GM12878 (cell line): ENCODE measurements at regions not wholly inside any gene's neighbourhood (a gene's known extent, or its start where the extent isn't known, plus 50 kb on each side); places are given as distances from the start of the nearest gene placed in this dataset.

Experiments used
- ATAC-seq: fragments of 200-7000 bp; cut with Tn5 transposase; 3 replicates; pipeline ENCODE4 v1.9.1; 2020; ENCODE audit warnings: mild to moderate bottlenecking, moderate library complexity
- BruUV-seq: library from RNA; stranded (reverse); fragments of 400-500 nt; replicated peaks from 2 replicates; lab custom pipeline; 2021; lab: Mats Ljungman, UMichigan
- CTCF ChIA-PET: fragments of 300-600 bp; sonication (Branson Sonifier 250); formaldehyde crosslinking; extraction: SDS; loops from one replicate; lab custom pipeline; 2021; ENCODE audit warnings: inconsistent platforms; lab: Yijun Ruan, JAX
- POLR2A ChIA-PET: fragments of 350-600 bp; formaldehyde crosslinking; extraction: SDS; loops from one replicate; lab custom pipeline; 2021; ENCODE audit warnings: inconsistent platforms; lab: Charles Lee
- RAD21 ChIA-PET: fragments of 300-600 bp; sonication (Branson Sonifier 250); formaldehyde crosslinking; loops from one replicate; lab custom pipeline; 2023; ENCODE audit warnings: antibody characterized with exemption; ENCODE audit not compliant: unreplicated experiment; lab: Charles Lee
- SMC1A ChIA-PET: fragments of 300-600 bp; sonication (Branson Sonifier 250); formaldehyde crosslinking; loops from one replicate; lab custom pipeline; 2023; ENCODE audit not compliant: unreplicated experiment, uncharacterized antibody; lab: Charles Lee
- DNase-seq: peaks from one replicate; pipeline ENCODE4 v3.0.0-alpha.2; 2011; ENCODE audit warnings: low read depth, low spot score
- FAIRE-seq: peaks from 3 replicates; lab custom pipeline; 2011; peaks lifted over from hg19 to GRCh38; lab: Jason Lieb, UNC
- H2AFZ ChIP-seq: 2 replicates; pipeline ENCODE4 v1.6.0; 2011; ENCODE audit warnings: low read depth, low read length, control low read depth; ENCODE audit not compliant: control insufficient read depth
- H3K27ac ChIP-seq: 2 replicates; pipeline ENCODE4 v1.5.1; 2011; ENCODE audit warnings: control low read depth; ENCODE audit not compliant: control insufficient read depth, insufficient read depth
- H3K27me3 ChIP-seq, 2 experiments: replicated peaks in 1 of 2; 2 replicates each; pipeline versions ENCODE4 v1.6.0 to v1.6.1; 2011; ENCODE audit warnings: low read length in 1 of 2; ENCODE audit not compliant: control insufficient read depth in 2 of 2, insufficient read depth in 2 of 2
- H3K36me3 ChIP-seq, 2 experiments: 2 replicates each; pipeline ENCODE4 v1.5.1; 2011; ENCODE audit warnings: low read length in 1 of 2; ENCODE audit not compliant: control insufficient read depth in 2 of 2, insufficient read depth in 2 of 2
- H3K4me1 ChIP-seq: 2 replicates; pipeline ENCODE4 v1.6.1; 2011; ENCODE audit warnings: mild to moderate bottlenecking, low read length, moderate library complexity, mixed read lengths; ENCODE audit not compliant: control insufficient read depth, insufficient read depth
- H3K4me2 ChIP-seq: 2 replicates; pipeline ENCODE4 v1.6.0; 2011; ENCODE audit warnings: control low read depth; ENCODE audit not compliant: control insufficient read depth, insufficient read depth
- H3K4me3 ChIP-seq: fragments of 200-600 bp; sonication (generic); 2 replicates; pipeline ENCODE4 v1.5.1; 2016
- H3K79me2 ChIP-seq: 2 replicates; pipeline ENCODE4 v1.6.0; 2011; ENCODE audit warnings: low read length; ENCODE audit not compliant: control insufficient read depth, insufficient read depth
- H3K9ac ChIP-seq: 2 replicates; pipeline ENCODE4 v1.8.0; 2011; ENCODE audit warnings: low read length, control low read depth, mixed read lengths; ENCODE audit not compliant: control insufficient read depth, insufficient read depth
- H3K9me3 ChIP-seq: replicated peaks from 3 replicates; pipeline ENCODE4 v1.5.1; 2011; ENCODE audit warnings: mild to moderate bottlenecking, low read length; ENCODE audit not compliant: control insufficient read depth, insufficient read depth
- H4K20me1 ChIP-seq: 2 replicates; pipeline ENCODE4 v1.6.0; 2011; ENCODE audit not compliant: control insufficient read depth, insufficient read depth
- ASH2L ChIP-seq: fragments of 300-600, 200-600 bp; sonication (generic); IDR thresholded peaks from 2 replicates; pipeline ENCODE4 v1.6.1; 2017; ENCODE audit warnings: low read depth, mild to moderate bottlenecking, borderline replicate concordance
- CBX5 ChIP-seq: sonication (generic); IDR thresholded peaks from 2 replicates; pipeline ENCODE4 v1.6.1; 2016; ENCODE audit warnings: low read depth, moderate library complexity, mild to moderate bottlenecking, inconsistent platforms
- E2F8 ChIP-seq: fragments of 450-650 bp; IDR thresholded peaks from 2 replicates; pipeline ENCODE4 v1.6.1; 2018; ENCODE audit warnings: mild to moderate bottlenecking, low read depth, moderate library complexity; ENCODE audit not compliant: partially characterized antibody
- E4F1 ChIP-seq: fragments of 450-650 bp; IDR thresholded peaks from 2 replicates; pipeline ENCODE4 v1.6.1; 2018; ENCODE audit warnings: borderline replicate concordance, mild to moderate bottlenecking; ENCODE audit not compliant: partially characterized antibody
- HDAC2 ChIP-seq: fragments of 200-600 bp; sonication (generic); IDR thresholded peaks from 2 replicates; pipeline ENCODE4 v1.6.1; 2017
- IKZF2 ChIP-seq, 2 experiments: fragments of 450-650 bp; IDR thresholded peaks; 2 replicates each; pipeline ENCODE4 v1.6.1; 2017; ENCODE audit warnings: mild to moderate bottlenecking in 2 of 2, moderate library complexity in 2 of 2
- IRF4 ChIP-seq: IDR thresholded peaks from 2 replicates; pipeline ENCODE4 v1.6.1; 2011; ENCODE audit warnings: low read depth, low read length
- MTA2 ChIP-seq: fragments of 450-650 bp; IDR thresholded peaks from 2 replicates; pipeline ENCODE4 v1.6.1; 2016; ENCODE audit warnings: low read depth, mild to moderate bottlenecking, moderate library complexity
- NFYB ChIP-seq: IDR thresholded peaks from 2 replicates; pipeline ENCODE4 v1.6.1; 2011; ENCODE audit warnings: low read depth, mild to moderate bottlenecking, low read length, improper control_type of control experiment, moderate library complexity; ENCODE audit not compliant: insufficient read depth
- PAX8 ChIP-seq: fragments of 450-650 bp; IDR thresholded peaks from 2 replicates; pipeline ENCODE4 v1.6.1; 2017; ENCODE audit warnings: mild to moderate bottlenecking, moderate library complexity
- POU2F2 ChIP-seq: IDR thresholded peaks from 3 replicates; pipeline ENCODE4 v1.6.1; 2011; ENCODE audit warnings: low read depth, mild to moderate bottlenecking, low read length, borderline replicate concordance
- RBBP5 ChIP-seq: fragments of 200-600 bp; sonication (generic); conservative IDR thresholded peaks from 2 replicates; pipeline ENCODE4 v1.6.1; 2016
- SMC3 ChIP-seq: IDR thresholded peaks from 2 replicates; pipeline ENCODE4 v1.6.1; 2011; ENCODE audit warnings: low read length, improper control_type of control experiment, borderline replicate concordance
- SP1 ChIP-seq: IDR thresholded peaks from one replicate; pipeline ENCODE4 v1.6.1; 2011; ENCODE audit warnings: low read depth, low read length
- SREBF1 ChIP-seq: IDR thresholded peaks from 2 replicates; pipeline ENCODE4 v1.6.1; 2012; ENCODE audit warnings: mild to moderate bottlenecking, low read length
- STAT3 ChIP-seq: IDR thresholded peaks from 2 replicates; pipeline ENCODE4 v1.6.1; 2011; ENCODE audit warnings: low read depth, low read length, improper control_type of control experiment
- TAF1 ChIP-seq: IDR thresholded peaks from 2 replicates; pipeline ENCODE4 v1.6.1; 2011; ENCODE audit warnings: mild to moderate bottlenecking, low read depth, low read length, borderline replicate concordance
- ZNF622 ChIP-seq: fragments of 450-650 bp; IDR thresholded peaks from 2 replicates; pipeline ENCODE4 v1.6.1; 2017; ENCODE audit warnings: mild to moderate bottlenecking, inconsistent platforms
- WGBS: methylation state at CpG from one replicate; pipeline ENCODE4 v1.1.6; 2016; ENCODE audit warnings: low lambda C conversion rate; ENCODE audit not compliant: insufficient replicate concordance, insufficient coverage; ENCODE audit errors: missing lambda C conversion rate; 5-methylcytosine and 5-hydroxymethylcytosine counted together
- in situ Hi-C: fragments of 300-500 bp; cut with MboI; formaldehyde crosslinking; loops from 9 replicates; pipeline ENCODE4 v1.14.3; 2018; ENCODE audit warnings: mixed read lengths
- intact Hi-C: fragments of 100-400 bp; cut with micrococcal nuclease; formaldehyde crosslinking; loops from one replicate; pipeline ENCODE4 v1.14.2; 2022; ENCODE audit not compliant: unreplicated experiment
- TF ChIP-seq, protein P1 (sequence below): fragments of 450-650 bp; IDR thresholded peaks from 2 replicates; pipeline ENCODE4 v1.6.1; 2017; ENCODE audit warnings: mild to moderate bottlenecking, low read depth, inconsistent platforms; ENCODE audit not compliant: poor library complexity, severe bottlenecking

- CTCF ChIA-PET = no interaction called here
- no peaks in the 10 kb centered on the region for H4K20me1 ChIP-seq
- peaks cover 4% of the 10 kb centered on the region for H3K9me3 ChIP-seq
- ATAC-seq (no peak), FAIRE-seq (no peak), DNase-seq (no peak)
- peaks cover 0 to 3% of the 10 kb centered on the region in 2 experiments; a peak in 1 of 4 replicates for H3K27me3 ChIP-seq
- no peaks in the 10 kb centered on the region for H3K79me2 ChIP-seq
- no peaks in the 10 kb centered on the region for H3K36me3 ChIP-seq
- POLR2A ChIA-PET = no interaction called here
- RAD21 ChIA-PET = no interaction called here
- H2AFZ ChIP-seq = no peak overlapping the region
- in situ Hi-C loops (no loop called here), intact Hi-C loops (no loop called here)
- no peak overlapping the region for H3K4me2 ChIP-seq
- H3K27ac ChIP-seq = no peak overlapping the region
- H3K4me1 ChIP-seq = no peaks in the 10 kb centered on the region
- BruUV-seq = no TSS peak
- H3K9ac ChIP-seq = no peak overlapping the region
- SMC1A ChIA-PET = no interaction called here
- TF ChIP-seq TAF1 (no peak), RBBP5 (no peak), E2F8 (no peak), CBX5 (no peak), E4F1 (no peak), IKZF2 (IDR thresholded peaks at IDR 0.05) (no peak), PAX8 (no peak), HDAC2 (no peak), ZNF622 (no peak), POU2F2 (no peak), STAT3 (no peak), SP1 (no peak), SREBF1 (no peak), MTA2 (no peak), NFYB (no peak), IRF4 (no peak), ASH2L (no peak), SMC3 (no peak)
- TF ChIP-seq, protein P1, sequence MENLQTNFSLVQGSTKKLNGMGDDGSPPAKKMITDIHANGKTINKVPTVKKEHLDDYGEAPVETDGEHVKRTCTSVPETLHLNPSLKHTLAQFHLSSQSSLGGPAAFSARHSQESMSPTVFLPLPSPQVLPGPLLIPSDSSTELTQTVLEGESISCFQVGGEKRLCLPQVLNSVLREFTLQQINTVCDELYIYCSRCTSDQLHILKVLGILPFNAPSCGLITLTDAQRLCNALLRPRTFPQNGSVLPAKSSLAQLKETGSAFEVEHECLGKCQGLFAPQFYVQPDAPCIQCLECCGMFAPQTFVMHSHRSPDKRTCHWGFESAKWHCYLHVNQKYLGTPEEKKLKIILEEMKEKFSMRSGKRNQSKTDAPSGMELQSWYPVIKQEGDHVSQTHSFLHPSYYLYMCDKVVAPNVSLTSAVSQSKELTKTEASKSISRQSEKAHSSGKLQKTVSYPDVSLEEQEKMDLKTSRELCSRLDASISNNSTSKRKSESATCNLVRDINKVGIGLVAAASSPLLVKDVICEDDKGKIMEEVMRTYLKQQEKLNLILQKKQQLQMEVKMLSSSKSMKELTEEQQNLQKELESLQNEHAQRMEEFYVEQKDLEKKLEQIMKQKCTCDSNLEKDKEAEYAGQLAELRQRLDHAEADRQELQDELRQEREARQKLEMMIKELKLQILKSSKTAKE = no peak
- H3K4me3 ChIP-seq = no peak overlapping the region
- WGBS = 57% methylated on average over 19 of the region's 19 CpGs
These were observed 75.0 kb upstream of the MAP1LC3B2 start for GRCh38 chr12:116483959-116484750.
